ENCODE measurements at regions not wholly inside any gene's neighbourhood (a gene's known extent, or its start where the extent isn't known, plus 50 kb on each side); places are given as distances from the start of the nearest gene placed in this dataset.
"Not testable (repeated sequence)": the region's sequence is repeated elsewhere in the genome, so short reads cannot be mapped to it uniquely, and the experiment has no call there.

- no peak for DNase-seq
Measured at GRCh38 chr15:31433091-31433490, 106.5 kb downstream of the KLF13 start.

GRCh38 chr15:31433574-31433973 is 106.9 kb downstream of the KLF13 start:
- DNase-seq: no peak

GRCh38 chr15:31434275-31434587 is 107.6 kb downstream of the KLF13 start:
- DNase-seq: no peak

GRCh38 chr15:31434588-31435260 is 108.1 kb downstream of the KLF13 start:
- DNase-seq: no peak

- peak; percentile 47 for DNase-seq
Measured at GRCh38 chr15:31435261-31435911, 108.8 kb downstream of the KLF13 start.

DNA sequence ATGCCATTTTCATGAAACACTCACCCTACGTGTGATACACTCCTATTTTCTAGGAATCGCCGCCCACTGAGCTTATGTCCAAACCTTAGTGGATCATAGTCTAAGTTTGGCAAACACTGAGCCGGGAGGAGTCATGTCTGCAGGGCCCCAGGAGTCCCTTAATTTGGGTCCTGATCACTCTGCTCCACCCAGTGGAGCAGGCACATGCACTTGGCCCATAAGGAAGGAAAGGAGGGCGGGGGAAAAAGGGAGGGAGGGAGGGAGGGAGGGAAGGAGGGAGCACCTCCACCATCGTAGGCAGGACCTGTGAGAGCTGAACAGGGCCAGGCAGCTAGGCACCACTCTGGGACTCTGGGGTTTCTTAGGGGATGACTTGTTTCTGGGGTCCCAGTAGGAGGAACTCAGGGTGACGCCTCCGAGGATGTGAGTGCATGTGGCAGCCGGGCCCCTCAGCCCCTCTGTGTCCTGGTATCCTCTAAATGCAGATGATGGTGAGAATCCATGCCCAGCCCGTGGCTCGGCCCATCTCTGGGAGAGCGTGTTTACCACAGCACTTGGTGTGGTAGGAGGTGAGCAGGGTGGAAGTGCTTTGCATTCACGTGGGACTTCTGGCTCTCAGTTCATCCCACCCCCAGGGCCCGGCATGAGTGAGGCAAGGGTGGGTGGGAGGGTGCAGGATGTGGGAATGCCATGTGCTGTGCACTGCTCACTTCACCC is 109.4 kb downstream of the KLF13 start:
- DNase-seq: no peak

DNA sequence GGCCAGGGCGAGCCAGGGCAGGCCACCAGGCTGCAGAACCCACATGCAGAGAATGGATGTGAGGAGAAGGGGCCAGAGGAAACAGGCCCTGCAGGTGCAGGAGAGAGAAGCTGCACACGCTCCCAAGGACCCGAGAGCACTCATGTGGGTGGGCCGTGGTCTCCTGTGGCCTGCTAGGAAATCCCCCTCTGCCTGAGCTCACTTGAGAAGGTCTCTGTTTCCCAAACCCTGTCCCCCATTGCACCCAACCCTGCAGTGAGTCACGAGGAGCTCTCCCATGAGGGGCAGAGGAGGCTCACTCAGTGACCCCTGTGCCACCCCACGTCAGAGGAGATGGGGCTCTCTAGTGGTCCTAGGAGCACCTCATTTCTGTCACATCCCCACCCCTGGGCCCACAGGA is 111.1 kb downstream of the KLF13 start:
- no peak for DNase-seq

- DNase-seq: no peak
Measured at GRCh38 chr15:31438601-31439265, 112.1 kb downstream of the KLF13 start.

DNA sequence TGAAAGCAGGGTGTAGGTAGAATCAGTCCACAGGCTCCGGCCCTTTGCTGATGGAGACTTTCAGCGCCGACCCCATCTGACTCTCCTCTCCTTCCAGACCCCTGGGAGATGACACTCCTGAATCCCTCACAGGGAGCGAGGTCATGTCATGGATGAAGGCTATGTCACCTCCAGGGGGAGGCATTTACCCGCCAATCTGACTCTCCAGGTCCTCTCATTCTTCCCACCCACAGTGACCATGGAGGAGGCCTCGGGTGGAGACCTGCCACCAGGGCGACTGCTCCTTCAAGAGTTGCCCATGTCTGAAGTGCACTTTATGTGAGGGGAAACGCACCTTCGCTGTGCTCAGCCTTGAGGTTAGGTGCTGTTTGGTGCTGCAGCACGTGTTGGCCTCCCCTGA is 112.7 kb downstream of the KLF13 start:
- DNase-seq: no peak

DNA sequence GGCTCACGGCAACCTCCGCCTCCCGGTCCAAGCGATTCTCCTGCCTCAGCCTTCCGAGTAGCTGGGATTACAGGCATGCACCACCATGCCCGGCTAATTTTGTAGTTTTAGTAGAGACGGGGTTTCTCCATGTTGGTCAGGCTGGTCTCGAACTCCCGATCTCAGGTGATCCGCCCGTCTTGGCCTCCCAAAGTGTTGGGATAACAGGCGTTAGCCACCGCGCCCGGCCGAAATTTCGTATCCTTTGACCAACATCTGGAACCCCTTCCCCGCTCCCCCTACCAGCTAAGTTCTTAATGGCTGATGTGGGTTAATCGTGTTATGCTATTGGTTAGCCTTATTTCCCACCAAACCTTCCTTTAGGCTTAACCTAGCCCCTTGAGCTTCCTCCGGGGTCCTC is 113.6 kb downstream of the KLF13 start:
- not testable (repeated sequence) for DNase-seq

GRCh38 chr15:31440754-31441311 is 114.2 kb downstream of the KLF13 start:
- DNase-seq: peak; percentile 60

DNA sequence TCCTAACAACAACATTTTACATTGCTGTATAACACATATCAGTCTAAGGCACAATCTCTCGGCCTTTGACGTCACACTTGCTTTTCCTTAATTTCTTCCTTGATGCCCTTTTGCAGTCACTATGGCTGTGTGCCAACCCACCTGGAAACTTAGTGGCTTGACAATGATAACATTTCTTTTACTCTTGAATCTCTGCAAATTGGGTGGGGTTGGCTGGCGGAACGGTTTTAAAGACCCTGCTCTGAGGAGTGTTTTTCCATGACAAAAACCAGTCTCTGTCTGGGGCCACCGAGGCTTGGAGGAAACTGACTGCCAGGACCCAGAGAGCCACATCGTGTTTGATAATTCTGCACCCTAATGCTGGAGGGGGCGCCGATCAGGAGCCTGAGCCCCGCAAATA is 115.6 kb downstream of the KLF13 start:
- no peak for DNase-seq

- DNase-seq: no peak
Measured at GRCh38 chr15:31442699-31443111, 116.1 kb downstream of the KLF13 start.

DNA sequence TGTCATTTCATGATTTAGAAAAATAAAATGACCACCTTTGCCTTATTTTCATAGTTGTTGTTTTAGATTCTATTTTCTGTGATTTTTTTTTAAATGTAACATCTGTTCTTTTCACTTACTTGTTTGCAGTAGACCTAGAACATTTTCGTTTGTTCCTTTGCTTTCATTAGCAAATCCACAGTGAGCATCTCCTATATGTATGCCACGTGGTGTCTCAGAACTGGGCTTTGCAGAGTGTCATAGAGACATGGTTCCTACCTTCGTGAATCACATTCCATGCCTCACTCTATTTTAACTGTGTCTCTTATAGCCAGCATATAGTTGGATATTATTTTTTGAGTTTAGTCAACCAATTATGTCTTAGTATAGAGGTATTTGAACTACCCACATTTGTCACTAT is 118.2 kb downstream of the KLF13 start:
- no peak for DNase-seq

- no peak for DNase-seq
Measured at GRCh38 chr15:31446546-31446945, 119.9 kb downstream of the KLF13 start.

GRCh38 chr15:31447931-31448634 is 121.4 kb downstream of the KLF13 start:
- no peak for DNase-seq

DNA sequence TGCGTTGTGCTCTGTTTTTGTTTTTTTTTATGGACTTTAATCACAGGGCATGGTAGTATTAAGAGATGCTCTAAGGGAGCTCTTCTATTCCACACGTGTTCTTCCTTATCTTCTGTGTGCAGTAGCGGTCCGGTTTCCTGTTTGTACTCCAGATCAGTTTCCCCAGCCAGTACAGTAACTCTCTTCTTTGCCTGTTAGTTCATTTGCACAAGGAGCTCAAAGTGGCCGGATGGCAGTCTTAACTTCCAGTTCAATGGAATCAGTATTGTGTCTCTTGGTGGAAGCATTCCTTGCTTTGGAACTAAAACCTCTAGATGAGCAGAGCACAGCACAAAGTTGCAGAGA is 122.0 kb downstream of the KLF13 start:
- no peak for DNase-seq

- no peak for DNase-seq
Measured at GRCh38 chr15:31452595-31453557, 126.2 kb downstream of the KLF13 start.

DNA sequence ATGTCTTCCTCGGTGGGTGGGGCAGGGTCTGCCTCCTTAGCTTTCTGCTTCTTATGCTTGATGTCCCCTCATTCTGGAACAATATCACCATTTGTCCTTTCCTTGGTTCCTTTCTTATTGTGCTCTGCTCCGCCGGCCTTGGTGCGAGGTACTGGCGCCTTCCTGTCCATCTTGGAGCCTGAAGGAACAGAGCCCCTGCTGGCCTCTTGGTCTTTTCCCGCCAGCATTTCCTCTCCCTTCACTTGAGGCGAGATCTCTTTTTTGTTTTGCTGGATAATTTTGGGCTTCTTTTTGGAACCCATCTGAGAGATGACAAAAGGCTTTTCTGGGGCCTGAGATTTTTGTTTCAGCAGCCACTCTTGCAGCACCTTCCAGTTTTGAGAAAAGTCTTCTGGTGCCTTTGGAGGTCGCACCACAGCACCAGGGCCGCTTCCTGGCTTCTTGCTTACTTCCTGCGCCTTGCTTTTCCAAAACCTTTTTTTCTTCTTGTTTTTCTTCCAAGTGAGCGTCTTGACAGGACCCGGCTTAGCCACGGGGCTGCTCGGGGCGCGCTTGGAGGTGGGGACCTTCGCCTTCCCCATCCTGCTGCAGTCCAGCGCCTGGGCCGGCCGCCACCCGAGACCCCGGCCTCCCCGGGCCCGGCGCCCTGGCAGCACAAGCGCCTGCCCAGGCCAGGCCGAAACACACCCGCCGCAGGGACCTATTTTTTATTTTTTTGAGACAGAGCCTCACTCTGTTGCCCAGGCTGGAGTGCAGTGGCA is 127.1 kb downstream of the KLF13 start:
- no peak for DNase-seq

GRCh38 chr15:31455499-31455898 is 128.9 kb downstream of the KLF13 start:
- DNase-seq: no peak

Data from right kidney (tissue), 1 donor.